ENCODE measurements at regions not wholly inside any gene's neighbourhood (a gene's known extent, or its start where the extent isn't known, plus 50 kb on each side); places are given as distances from the start of the nearest gene placed in this dataset.
"Not testable (repeated sequence)": the region's sequence is repeated elsewhere in the genome, so short reads cannot be mapped to it uniquely, and the experiment has no call there.

DNA sequence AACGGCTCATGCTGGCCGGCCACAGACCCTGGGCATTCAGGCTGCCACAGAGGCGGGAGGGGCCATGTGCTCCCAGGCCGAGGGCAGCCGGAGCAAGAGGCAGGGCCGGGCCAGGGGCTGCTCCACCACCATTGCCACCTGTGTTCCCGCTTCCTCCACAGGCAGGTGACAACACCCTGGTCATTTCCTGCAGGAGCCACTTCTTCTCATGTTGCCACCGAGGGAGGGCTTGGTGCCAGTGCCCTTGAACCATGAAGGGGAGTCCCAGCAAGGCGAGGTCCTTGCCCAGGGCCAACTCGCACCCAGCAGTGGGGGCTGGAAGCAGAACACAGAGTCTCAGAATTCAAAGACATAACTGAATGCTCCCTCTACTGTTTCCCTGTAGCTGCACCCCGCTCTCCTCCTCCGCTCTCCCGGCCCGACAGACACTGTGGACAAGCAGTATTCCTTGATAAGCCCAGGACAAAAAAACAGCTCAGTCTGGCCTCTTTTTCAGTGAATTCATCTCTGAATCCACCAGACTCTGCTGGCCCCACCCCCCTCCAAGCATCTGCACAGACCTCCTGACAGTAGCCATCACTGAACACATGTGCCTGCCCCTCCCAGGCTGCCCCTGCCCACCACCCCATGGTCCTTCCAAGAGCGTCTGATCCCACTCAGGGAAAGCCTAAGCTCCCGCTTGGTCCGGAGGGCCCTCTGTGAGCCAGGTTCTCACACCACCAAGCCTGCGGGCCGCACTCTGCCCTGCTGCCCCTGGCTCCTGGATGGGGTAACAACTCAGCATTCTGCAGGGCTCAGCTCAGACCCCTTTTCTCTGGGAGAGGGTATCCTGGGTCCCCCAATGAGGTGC, 1074.9 kb downstream of the RPIA start:
- DNase-seq (ENCODE audit: low read depth, low spot score); H3K4me3 Mint-ChIP-seq; H3K27ac Mint-ChIP-seq (ENCODE audit: unreplicated experiment); H3K27me3 Mint-ChIP-seq (ENCODE audit: low read depth); H3K4me1 Mint-ChIP-seq: not testable (repeated sequence)
- peaks cover 28% of the 10 kb centered on the region for H3K9me3 Mint-ChIP-seq
- peaks cover 34% of the 10 kb centered on the region for H3K36me3 Mint-ChIP-seq (ENCODE audit: low read depth)

DNA sequence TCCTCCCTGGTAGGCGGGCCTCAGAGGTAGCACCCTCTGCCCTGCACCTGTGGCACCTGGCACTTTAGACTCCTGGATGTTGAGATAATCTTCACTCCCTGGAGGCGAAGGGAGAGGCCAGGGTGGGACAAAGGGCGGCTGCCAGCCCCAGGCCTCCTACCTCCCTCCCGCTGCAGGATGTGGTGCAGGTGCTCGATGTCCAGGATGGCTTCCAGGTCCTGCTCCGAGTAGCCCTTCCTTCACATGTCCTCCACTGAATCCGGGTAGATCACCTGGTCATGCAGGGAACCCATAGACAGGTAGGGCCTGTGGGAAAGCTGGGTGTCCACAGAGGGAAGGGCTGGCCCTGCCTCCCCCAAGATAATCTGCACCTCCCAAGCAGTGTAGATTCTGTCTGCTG, 1075.6 kb downstream of the RPIA start:
- Mint-ChIP-seq H3K9me3 (peaks cover 31% of the 10 kb centered on the region), H3K36me3 (ENCODE audit: low read depth) (peaks cover 35% of the 10 kb centered on the region)
- H3K4me3 Mint-ChIP-seq; H3K4me1 Mint-ChIP-seq; H3K27me3 Mint-ChIP-seq (ENCODE audit: low read depth); DNase-seq (ENCODE audit: low read depth, low spot score); H3K27ac Mint-ChIP-seq (ENCODE audit: unreplicated experiment): not testable (repeated sequence)

DNA sequence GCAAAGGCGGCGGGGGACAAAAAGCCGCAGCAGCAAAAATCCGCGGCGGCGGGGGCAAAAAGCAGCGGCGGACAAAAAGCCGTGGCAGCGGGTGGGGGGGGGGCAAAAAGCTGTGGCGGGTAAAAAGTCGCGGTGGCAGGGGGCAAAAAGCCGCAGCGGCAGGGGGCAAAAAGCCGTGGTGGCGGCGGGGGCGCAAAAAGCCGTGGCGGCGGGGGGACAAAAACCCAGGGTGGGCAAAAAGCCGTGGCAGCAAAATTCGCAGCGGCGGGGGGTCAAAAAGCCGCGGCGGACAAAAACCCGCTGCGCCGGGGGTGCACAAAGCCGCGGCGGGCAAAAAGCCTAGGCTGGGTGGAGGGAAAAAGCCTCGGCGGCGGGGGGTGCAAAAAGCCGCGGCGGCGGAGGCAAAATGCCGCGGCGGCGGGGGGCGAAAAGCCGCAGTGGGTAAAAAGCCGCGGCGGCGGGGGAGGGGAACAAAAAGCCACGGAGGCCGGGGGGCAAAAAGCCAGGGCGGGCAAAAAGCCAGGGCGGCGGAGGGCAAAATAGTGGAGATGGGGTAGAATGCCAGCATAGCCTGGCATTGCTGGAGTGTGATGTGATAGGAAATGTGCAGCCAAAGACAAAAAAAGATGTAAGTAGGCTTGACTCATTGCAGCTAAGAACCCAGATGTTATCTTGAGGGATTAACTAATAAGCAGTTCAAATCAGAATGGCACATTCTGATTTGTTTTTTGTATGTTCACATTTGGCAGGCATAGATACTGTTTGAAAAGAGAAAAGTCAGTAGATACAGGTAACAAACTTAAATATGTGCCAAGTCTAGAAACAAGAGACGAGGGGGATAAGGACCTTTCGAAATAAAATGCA, 1076.3 kb downstream of the RPIA start:
- TF ChIP-seq, protein P1, sequence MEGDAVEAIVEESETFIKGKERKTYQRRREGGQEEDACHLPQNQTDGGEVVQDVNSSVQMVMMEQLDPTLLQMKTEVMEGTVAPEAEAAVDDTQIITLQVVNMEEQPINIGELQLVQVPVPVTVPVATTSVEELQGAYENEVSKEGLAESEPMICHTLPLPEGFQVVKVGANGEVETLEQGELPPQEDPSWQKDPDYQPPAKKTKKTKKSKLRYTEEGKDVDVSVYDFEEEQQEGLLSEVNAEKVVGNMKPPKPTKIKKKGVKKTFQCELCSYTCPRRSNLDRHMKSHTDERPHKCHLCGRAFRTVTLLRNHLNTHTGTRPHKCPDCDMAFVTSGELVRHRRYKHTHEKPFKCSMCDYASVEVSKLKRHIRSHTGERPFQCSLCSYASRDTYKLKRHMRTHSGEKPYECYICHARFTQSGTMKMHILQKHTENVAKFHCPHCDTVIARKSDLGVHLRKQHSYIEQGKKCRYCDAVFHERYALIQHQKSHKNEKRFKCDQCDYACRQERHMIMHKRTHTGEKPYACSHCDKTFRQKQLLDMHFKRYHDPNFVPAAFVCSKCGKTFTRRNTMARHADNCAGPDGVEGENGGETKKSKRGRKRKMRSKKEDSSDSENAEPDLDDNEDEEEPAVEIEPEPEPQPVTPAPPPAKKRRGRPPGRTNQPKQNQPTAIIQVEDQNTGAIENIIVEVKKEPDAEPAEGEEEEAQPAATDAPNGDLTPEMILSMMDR (conservative IDR thresholded peaks at IDR 0.05), result no peak
- no peaks in the 10 kb centered on the region for H3K4me1 Mint-ChIP-seq
- peaks cover 30% of the 10 kb centered on the region for H3K9me3 Mint-ChIP-seq
- H3K36me3 Mint-ChIP-seq (ENCODE audit: low read depth), result peaks cover 37% of the 10 kb centered on the region
- H3K27ac Mint-ChIP-seq (ENCODE audit: unreplicated experiment), result no peak overlapping the region
- H3K27me3 Mint-ChIP-seq (ENCODE audit: low read depth), result no peaks in the 10 kb centered on the region
- no peak for DNase-seq (ENCODE audit: low read depth, low spot score)
- no peak overlapping the region for H3K4me3 Mint-ChIP-seq

DNA sequence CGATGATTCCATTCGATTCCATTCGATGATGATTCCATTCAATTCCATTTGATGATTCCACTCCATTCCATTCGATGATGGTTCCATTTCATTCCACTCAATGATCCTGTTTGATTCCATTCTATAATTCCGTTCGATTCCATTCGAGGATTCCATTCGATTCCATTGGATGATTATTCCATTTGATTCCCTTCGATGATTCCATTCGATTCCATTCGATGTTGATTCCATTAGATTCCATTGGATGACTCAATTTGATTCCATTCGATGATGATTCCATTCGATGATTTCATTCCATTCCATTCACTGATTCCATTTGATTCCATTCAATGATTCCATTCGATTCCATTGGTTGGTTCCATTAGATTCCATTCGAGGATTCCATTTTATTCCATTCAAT, 1084.4 kb downstream of the RPIA start:
- peaks cover 85% of the 10 kb centered on the region for H3K36me3 Mint-ChIP-seq (ENCODE audit: low read depth)
- no peak overlapping the region for H3K27ac Mint-ChIP-seq (ENCODE audit: unreplicated experiment)
- H3K4me3 Mint-ChIP-seq, result no peak overlapping the region

DNA sequence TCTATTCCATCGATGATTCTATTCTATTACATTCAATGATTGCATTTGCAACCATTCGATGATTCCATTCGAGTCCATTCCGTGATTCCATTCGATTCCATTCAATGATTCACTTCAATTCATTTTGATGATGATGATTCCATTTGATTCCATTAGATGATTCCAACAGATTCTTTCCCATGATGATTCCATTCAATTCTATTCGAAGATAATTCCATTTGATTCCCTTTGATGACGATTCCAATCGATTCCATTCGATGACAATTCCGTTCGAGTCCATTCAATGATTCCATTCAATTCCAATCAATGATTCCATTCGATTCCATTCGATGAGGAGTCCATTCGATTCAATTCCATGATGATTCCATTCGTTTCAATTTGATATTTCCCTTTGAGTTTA, 1088.8 kb downstream of the RPIA start:
- Mint-ChIP-seq H3K27me3 (ENCODE audit: low read depth) (no peaks in the 10 kb centered on the region), H3K4me1 (no peaks in the 10 kb centered on the region), H3K36me3 (ENCODE audit: low read depth) (peaks cover 95% of the 10 kb centered on the region), H3K9me3 (peaks cover 76% of the 10 kb centered on the region), H3K27ac (ENCODE audit: unreplicated experiment) (no peak overlapping the region), H3K4me3 (no peak overlapping the region)
- DNase-seq (ENCODE audit: low read depth, low spot score), result no peak
- TF ChIP-seq, protein P1 (conservative IDR thresholded peaks at IDR 0.05), result no peak

More for the DNA sequence above, 1084.4 kb downstream of the RPIA start:
- TF ChIP-seq, protein P1 (conservative IDR thresholded peaks at IDR 0.05), result no peak
- peaks cover 70% of the 10 kb centered on the region for H3K9me3 Mint-ChIP-seq
- H3K27me3 Mint-ChIP-seq (ENCODE audit: low read depth), result no peaks in the 10 kb centered on the region
- no peaks in the 10 kb centered on the region for H3K4me1 Mint-ChIP-seq
- no peak for DNase-seq (ENCODE audit: low read depth, low spot score)

DNA sequence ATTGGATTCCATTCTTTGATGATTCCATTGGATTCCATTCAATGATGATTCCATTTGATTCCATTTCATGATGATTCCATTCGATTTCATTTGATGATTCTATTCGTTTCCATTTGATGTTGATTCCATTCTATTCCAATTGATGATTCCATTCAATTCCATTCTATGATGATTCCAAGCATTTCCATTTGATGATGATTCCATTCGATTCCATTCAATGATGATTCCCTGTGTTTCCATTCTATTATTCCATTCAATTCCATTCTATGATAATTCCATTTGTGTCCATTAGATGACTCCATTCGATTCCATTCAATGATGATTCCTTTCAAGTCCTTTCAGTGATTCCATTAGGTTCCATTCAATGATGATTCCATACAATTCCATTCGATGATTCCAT, 1090.5 kb downstream of the RPIA start:
- Mint-ChIP-seq H3K27me3 (ENCODE audit: low read depth) (no peaks in the 10 kb centered on the region), H3K4me1 (no peaks in the 10 kb centered on the region), H3K36me3 (ENCODE audit: low read depth) (peaks cover 88% of the 10 kb centered on the region), H3K27ac (ENCODE audit: unreplicated experiment) (no peak overlapping the region), H3K4me3 (no peak overlapping the region), H3K9me3 (peaks cover 65% of the 10 kb centered on the region)
- TF ChIP-seq, protein P1 (conservative IDR thresholded peaks at IDR 0.05), result no peak
- no peak for DNase-seq (ENCODE audit: low read depth, low spot score)

Data from neural crest cell (in vitro differentiated cells).